CD1c-positive myeloid dendritic cell (primary cell): ENCODE measurements at regions not wholly inside any gene's neighbourhood (a gene's known extent, or its start where the extent isn't known, plus 50 kb on each side); places are given as distances from the start of the nearest gene placed in this dataset.
"Not testable (repeated sequence)": the region's sequence is repeated elsewhere in the genome, so short reads cannot be mapped to it uniquely, and the experiment has no call there.

Experiments used
- DNase-seq: peaks from one replicate; pipeline ENCODE4 v3.0.0-alpha.2; 2016; ENCODE audit errors: extremely low spot score

DNA sequence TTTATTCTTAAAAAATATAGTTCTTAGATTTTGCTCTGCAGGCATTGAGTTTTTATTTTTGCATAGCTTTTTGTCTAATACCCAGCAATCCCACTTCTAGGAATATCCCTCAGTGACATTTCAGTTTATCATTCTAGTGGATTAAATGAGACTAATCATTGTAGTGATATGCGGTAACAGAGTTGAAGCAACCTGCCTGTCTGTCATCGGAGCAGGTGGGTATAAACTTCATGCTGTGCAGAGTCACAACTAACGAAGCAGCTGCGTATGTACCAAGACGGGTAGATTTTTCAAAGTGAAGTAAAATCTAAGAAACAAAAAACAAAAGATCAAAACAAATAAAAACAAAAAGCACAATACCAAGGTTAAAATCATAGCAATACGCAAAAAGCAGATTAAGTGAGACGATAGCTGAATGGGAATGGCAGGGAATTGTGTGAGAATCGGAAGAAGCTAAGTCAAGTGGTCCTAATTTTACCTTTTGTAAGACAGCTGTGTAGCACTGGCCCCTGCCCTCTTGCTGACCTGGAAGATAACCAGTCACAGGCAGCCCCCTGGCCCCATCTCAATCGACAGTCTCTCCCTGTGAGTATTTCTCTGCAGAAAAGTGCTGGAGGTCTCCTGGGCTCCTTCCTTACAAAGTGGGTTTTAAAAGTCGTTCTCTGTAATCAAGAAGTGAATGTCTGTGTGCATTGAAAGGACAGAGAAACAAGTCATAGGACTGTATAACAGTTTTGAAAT is 169.2 kb downstream of the OR2B2 start:
- DNase-seq, result no peak

DNA sequence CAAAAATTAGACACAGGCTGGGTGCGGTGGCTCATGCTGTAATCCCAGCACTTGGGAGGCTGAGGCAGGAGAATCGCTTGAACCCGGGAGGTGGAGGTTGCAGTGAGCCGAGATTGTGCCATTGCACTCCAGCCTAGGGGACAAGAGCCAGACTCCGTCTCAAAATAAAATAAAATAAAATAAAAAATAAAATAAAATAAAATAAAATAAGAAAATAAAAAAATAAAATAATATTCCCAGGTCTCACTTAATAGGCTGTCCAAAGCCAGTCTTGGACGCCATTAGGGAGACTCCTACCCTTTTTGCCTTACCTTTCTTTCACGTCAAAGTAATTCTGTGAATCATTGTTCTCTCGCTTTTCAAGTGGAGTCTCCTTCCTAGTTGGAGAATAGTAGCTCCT is 172.3 kb downstream of the OR2B2 start:
- not testable (repeated sequence) for DNase-seq

DNA sequence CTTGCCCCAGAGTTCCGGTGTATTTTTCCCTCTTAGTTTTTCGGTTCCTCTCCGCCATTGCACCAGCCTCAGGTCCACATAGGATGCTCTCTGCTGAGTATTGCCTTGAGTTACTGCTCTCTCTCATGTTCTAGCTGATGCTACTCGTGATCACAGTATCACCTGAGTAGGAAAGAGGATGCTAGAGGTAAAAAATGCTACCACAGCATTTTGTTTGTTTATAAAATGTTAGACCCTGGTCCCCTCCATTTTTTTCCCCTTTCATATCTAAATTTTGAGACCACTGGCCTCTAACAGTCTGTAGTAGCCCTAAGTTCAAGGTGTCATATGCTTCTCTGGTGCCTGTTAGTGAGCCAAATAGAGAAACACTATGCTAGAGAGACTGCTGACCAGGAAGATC is 175.5 kb downstream of the OR2B2 start:
- no peak for DNase-seq

DNA sequence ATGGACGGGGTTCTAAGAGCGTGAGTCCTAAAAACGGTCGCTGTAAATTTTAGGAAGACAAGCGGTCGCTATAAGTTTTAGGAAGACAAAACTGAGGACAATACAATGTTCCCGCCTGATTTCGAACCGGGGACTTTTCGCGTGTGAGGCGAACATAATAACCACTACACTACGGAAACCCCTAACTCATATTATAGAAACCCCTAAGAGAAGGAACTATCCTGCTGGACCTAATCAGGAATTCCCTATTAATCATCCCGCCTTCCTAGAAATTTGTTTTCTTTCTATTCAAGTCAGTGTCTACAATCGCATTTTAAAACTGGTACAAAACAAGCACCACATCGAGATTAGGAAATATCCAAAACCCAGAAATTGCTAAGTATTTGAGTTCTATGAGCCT is 183.8 kb downstream of the OR2B2 start:
- DNase-seq, result no peak

DNA sequence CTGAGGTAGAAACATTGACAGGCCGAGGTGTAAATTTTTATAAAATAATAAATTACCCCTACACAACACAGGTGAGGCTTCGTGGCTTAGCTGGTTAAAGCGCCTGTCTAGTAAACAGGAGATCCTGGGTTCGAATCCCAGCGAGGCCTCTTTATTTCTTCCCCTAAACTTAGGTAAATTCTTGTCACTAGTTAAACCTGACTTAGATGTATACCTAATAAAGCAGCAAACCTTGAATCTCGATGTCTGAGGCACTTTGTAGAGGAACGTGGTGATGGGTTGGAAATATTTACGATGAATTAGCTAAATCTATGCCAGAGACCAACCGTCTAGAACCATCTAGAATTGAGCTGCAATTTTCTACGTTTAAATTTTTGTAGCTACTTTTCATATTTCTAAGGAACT is 185.6 kb downstream of the OR2B2 start:
- DNase-seq, result no peak

DNA sequence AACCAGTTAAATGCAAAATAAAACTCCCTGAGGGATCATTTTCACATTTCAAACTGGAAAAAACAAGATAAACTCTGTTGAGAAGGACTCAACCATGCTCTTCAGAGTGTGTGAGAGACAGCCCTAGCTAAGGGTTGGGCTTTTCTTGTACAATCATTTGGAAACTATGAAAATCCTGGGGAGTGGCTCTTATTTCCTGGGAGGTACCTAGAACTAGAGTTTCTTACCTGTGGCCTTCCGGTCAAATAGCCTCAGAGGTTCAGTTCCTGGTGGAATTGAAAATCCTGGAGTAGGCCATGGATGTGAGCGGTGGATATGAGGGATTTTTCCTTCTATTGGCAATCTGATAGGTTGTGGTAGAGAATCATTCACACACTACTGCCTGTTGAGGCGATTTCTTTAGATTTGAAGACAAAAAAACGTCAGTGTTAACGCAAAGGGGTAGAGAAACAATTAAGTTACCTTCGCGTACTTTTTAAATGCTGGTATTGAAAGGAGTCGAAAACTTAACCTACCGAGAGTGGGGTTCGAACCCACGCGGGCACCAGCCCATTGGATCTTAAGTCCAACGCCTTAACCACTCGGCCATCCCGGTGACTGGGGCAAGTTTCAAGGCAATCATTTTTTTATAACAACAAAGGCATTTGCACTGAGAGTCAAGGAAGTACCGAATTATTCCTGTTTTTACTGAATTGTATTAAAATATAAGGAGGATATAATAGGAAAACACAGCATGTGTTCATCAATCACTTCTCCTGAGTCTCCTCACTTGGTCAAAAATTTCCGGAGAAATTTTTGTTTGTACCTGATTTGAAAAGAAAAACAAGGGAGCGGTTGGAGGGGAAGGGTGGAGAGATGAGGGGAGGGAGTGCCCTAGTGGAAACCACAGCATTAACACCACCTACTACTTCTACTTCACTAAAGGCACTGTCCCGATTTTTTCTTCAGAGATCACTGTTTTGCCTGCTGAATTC is 191.3 kb downstream of the OR2B2 start:
- DNase-seq, result no peak

DNA sequence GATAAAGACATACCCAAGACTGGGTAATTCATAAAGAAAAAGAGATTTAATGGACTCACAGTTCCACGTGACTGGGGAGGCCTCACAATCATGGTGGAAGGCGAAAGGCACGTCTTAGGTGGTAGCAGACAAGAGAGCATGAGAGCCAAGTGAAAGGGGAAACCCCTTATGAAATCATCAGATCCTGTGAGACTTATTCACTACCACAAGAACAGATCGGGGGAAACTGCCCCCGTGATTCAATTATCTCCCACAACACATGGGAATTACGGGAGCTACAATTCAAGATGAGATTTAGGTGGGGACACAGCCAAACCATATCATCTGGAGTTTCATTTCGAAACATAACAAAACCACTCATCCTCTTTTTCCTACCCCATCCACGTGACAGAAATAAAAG is 193.2 kb downstream of the OR2B2 start:
- DNase-seq, result not testable (repeated sequence)

DNA sequence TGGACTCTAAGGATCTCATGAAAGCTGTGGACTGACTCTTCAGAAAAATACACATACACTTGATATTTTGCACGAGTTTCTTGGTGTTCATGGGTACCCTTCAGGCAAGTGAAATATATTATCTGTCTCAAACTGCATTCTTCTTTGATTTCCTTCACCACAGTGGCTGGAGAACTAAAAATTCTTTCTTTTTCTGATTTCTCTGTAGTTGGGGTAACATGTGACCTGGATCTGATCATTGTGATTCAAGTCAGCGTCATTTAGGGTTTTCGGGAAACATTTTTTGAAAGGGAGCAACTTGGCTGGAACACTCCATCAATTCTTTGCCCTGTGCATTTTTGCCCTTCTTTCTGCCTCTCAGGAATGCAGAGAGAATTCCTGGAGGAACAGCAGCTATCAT is 205.8 kb downstream of the OR2B2 start:
- no peak for DNase-seq

DNA sequence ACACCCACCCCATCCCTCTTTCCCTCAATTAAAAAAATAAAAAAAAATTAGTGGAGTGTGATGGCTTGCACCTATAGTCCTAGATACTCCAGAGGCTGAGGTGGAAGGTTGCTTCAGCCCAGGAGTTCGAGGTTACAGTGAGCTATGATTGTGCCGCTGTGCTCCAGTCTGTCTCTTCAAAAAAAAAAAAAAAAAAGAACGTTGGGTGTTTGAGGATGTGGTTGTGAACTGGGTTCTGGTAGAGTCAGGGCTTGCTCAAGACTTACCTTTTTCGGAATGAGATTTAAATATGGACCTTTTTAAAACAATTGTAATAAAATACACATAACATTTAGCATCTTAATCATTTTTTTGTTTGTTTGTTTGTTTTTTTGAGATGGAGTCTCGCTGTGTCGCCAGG is 211.9 kb downstream of the OR2B2 start:
- DNase-seq, result no peak

DNA sequence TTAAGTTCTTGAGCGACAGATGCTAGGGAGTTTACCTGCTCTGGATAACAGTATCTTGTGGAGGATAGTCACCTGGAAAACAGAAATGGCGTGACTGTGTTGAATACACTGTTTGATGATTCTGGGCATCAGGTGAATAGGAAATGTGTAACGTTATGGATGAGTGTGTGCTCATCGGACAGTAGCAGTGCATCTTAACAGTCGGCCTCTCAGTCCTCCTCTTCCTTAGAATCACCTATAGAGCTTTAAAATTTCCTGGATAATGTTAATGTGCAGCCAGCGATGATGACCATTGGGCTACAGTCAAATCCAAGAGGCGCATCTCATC is 217.7 kb downstream of the OR2B2 start:
- no peak for DNase-seq

DNA sequence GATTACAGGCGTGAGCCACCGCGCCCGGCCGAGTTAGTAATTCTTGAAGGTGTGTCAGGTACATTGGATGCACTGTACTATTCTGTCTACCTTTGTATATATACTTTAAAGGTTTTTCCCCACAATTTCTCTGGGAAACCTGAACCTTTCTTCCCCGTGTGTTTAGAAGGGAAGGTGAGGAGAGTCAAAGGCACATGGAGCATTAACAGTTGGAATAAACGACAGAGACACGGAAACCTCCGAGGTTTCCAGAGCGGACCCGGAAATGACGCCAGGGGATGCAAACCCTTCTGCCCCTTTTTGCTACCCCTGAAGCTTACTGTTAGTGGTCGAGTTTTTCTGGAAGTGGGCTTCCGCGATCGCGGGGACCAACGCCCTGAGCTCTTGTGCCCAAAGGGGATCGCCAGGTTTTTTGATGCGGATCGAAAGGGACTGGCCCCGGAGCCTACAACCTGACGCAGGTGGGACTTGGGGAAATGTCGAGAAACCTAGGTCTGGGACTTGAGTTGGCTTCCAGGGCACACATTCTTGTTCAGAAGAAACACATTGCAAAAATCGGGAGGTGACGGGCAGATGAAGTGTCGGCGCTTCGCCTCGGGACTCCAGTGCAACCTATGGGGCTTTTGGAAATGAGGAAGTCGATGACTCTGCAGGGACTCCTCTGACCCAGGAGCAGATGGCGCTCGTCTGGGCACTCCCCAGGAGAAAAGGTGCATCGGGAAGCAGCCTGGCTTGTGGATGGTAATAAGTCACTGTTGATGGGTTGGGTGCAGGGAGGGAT is 218.2 kb downstream of the OR2B2 start:
- DNase-seq, result peak; percentile 44

DNA sequence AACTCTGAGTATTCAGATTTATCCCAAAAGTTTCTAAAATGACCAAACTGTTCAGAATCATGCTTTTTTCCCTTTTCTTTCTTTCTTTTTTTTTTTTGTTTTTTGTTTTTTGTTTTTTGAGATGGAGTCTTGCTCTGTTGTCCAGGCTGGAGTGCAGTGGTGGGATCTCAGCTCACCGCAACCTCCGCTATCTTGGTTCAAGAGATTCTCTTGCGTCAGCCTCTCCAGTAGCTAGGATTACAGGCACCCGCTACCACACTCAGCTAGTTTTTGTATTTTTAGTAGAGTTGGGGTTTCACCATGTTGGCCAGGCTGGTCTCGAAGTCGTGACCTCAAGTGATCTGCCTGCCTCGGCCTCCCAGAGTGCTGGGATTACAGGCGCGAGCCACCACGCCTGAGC is 219.2 kb upstream of the ZNF184 start:
- DNase-seq, result not testable (repeated sequence)

DNA sequence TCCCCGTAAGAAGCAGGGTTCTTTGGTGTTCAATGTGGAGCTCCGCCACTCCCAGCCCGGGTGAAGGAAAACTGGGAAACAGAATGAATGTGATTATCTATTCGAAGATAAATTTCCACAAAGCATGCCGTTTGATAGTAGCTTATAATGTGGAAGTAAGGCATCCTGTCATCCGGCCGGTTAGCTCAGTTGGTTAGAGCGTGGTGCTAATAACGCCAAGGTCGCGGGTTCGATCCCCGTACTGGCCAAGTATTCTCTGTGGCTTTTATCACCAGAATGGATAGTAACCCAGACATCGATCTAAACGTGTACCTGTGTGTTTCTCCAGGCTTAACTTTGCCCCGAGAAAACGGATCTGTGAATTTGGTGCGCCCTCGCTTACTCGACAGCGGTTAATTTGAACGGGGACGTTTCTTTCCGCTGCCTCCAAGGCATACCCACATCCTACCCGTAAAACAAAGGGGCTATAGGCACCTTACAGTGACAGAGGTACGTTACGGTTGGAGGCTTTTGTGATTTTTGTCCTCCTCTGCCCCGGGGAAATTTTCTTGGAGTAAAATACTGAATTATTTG is 215.2 kb upstream of the ZNF184 start:
- DNase-seq, result peak; percentile 73

DNA sequence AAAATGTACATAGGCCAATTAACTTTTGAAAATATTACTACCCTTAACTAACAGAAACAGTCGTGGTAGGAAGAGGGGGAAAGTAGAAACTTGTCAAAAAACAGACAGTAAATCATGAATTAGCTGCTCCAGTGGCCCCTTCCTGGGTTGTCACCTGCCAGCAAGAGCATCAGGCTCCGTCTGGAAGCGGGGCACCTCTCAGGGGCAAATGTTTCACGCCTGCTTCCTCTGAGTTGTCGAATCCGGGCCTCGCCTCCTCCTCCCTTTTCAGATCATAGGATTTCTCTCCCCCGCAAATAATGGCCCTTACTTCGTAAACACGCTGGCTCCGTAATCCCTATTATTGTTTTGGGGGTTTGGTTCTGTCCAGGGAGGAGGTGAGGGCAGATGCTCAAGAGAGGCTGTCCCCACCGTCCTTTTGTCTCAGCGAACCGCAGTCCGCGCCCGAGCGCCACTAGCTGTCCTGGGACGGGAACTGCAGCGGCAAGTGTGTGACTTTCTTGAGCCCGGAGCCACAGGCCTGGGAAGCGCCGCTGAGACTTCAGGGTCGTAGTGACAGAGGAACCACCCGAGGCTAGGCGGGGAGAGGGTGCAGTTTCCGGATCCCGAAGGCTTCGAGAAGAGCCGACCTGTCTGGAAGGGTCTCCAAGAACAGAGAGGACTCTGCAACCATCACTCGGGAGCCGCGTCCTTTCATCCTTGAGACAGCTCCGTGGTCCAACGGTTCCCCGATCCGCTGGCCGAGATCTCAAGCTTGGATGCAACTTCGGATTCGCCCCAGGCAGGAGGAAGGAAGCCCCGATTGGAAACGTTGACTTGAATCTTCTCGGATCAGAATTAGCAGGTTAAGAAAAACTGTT is 214.5 kb upstream of the ZNF184 start:
- peak; percentile 73 for DNase-seq

DNA sequence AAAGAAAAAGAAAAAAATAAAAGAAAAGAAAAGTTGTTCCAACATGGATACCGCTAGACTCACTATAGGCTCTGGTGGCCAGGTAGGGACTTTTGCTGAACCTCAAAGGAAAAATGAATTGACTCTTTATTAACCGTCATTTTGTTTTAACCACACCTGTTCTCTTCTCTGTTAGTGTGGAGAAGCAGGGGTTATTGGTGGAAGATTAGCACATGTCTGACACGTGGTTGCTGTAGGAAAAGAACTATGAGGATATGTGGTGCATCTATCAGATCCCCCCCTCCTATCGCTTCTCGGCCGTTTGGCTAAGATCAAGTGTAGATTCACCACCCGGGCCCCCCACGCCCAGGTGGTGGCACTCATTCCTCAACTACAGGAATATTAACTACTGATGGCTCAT is 212.4 kb upstream of the ZNF184 start:
- DNase-seq, result no peak

DNA sequence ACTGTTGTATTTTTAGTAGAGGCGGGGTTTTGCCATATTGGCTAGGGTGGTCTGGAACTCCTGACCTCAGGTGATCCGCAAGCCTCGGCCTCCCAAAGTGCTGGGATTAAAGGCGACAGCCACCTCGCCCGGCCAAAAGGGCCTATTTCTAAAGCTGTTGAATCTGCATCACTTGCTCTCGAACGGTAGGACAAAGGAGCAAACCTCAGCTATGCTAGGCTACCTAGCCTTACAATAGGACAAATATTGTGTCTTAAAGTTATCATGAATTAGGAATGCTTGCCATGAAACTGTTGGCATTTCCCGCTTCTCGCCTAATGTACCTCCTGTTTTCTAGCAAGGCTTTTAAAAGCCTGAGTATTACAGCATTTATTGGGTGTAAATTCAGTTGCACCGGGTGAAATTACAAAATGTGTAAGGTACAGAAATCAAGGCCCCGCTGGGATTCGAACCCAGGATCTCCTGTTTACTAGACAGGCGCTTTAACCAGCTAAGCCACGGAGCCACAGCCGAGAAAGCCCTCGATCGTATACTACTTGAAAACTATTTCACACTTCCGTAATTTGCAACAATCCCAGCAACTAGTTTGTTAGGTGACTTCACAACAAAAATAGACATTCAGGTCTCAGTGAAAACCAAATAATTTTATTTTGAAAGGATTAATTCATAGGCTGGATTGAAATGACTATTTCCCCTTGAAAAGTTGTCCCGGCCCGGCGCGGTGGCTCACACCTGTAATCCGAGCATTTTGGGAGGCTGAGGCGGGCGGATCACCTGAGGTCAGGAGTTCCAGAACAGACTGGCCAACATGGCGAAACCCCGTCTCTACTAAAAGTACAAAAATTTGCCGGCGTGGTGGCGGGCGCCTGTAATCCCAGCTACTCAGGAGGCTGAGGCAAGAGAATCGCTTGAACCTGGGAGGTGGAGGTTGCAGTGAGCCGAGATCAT is 211.6 kb upstream of the ZNF184 start:
- peak; percentile 51 for DNase-seq

DNA sequence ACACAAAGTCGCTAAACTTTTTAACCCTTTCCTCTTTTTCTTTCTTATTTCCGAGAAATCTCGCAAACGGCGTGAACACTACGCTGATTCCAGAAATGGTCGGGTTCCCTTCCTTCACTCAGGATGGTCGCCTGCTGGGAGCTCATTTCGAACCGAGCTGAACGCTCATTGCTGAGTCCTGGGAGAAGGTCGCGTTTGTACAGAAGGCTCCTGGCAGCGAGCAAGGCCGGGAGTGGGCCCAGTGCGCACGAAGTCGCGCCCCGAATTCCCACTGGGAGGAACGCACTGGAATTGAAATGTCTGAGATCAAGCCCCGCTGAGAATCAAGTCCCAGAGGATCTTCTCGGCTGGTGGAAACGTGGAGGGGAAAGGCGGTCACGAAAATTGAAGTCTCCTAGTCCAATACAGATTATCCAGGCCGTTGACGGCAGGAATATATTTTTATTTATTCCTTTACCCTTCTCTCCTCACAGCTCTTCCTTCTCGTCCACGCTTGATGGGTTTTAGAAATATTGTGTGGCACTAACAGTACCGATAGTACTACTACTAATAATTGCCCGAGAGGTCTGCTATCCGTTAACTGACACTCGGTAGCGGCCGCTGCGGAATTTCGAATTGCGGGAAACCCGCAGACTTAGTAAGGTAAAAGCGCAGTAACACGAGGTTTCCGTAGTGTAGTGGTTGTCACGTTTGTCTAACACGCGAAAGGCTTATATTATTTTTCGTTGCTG is 207.2 kb upstream of the ZNF184 start:
- no peak for DNase-seq

DNA sequence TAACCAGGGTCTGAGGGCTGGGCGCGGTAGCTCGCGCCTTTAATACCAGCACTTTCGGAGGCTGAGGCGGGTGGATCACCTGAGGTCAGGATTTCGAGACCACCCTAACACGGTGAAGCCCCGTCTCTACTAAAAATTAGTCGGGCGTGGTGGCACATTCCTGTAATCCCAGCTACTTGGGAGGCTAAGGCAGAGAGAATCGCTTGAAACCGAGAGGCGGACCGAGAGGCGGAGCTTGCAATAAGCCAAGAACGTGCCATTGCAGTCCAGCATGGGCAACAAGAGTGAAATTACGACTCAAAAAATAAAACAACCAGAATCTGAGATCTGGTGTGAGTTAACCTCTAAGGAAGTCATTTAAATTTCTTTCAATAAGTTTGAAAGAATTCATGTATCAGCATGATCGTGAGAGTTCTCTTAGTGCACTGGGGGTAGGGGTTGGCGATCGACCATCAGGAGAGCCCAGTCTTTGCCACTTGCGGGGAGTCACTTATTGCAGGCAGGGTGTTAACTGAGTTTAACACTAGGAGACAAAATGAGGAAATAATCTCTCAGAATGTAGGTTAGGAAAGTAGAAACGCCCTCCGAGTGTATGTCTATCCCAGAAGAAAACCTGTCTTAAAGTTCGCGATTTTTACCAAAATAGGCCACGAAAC is 206.5 kb upstream of the ZNF184 start:
- DNase-seq, result peak; percentile 11

DNA sequence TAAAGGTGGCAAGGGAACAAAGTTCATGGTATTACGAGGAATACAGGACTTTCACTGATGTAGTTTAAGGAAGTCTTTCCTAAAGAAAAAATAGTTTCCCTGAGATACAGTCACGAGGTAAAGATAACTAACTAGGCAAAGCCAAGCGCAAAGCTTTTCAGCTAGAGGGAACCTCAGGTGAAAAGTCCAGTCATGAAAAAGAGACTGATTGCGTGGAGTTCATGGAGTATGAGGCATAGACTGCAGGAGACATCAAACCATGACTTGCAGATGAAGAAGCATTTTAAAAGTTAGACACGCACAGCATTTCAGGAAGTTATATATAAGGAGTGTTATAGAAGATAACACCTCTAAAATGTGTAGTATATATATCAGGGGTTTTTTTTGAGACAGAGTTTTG is 205.6 kb upstream of the ZNF184 start:
- DNase-seq, result no peak
